ENCODE measurements at regions not wholly inside any gene's neighbourhood (a gene's known extent, or its start where the extent isn't known, plus 50 kb on each side); places are given as distances from the start of the nearest gene placed in this dataset.

DNA sequence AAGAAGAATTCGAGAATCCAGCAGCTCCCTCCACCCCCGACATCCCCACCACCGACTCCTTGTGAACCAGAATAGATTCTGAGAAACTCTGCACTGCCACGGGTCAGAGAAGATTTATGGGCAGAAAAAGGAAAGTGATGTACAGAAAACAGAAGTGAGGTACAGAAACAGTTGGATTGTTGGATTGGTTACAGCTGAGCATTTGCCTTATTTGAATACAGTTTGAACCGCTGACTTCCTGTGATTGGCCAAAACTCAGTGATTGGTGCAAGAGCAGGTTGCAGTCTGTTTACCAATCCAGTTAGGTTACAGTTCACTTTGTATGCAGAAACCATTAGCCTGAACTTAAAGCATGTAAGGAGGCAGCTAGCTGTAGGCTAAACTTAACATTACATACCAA, 131.2 kb upstream of the HDDC2 start:
- H3K27ac ChIP-seq (ENCODE audit: low read depth in 1 of 2, low read length in 2 of 2) = no peak overlapping the region
- WGBS (ENCODE audit: insufficient coverage) = 11% methylated on average over 1 of the region's 5 CpGs
- intact Hi-C loops (cut with micrococcal nuclease) = no loop called here
- H3K9me3 ChIP-seq (replicated peaks in 1 of 2; ENCODE audit: control insufficient read depth in 1 of 2, insufficient read depth in 1 of 2, low read length in 2 of 2) = no peaks in the 10 kb centered on the region
- H3K4me1 ChIP-seq (ENCODE audit: control insufficient read depth in 1 of 2, insufficient read depth in 2 of 2, low read length in 2 of 2) = no peaks in the 10 kb centered on the region
- H3K9ac ChIP-seq (ENCODE audit: insufficient read depth, low read length, poor library complexity, severe bottlenecking) = no peak overlapping the region
- H3K36me3 Mint-ChIP-seq = no peaks in the 10 kb centered on the region
- H3K27ac Mint-ChIP-seq = no peak overlapping the region
- H3K27me3 ChIP-seq (ENCODE audit: control insufficient read depth in 2 of 2, insufficient read depth in 2 of 2, low read length in 2 of 2) = no peaks in the 10 kb centered on the region
- TF ChIP-seq, protein P1, sequence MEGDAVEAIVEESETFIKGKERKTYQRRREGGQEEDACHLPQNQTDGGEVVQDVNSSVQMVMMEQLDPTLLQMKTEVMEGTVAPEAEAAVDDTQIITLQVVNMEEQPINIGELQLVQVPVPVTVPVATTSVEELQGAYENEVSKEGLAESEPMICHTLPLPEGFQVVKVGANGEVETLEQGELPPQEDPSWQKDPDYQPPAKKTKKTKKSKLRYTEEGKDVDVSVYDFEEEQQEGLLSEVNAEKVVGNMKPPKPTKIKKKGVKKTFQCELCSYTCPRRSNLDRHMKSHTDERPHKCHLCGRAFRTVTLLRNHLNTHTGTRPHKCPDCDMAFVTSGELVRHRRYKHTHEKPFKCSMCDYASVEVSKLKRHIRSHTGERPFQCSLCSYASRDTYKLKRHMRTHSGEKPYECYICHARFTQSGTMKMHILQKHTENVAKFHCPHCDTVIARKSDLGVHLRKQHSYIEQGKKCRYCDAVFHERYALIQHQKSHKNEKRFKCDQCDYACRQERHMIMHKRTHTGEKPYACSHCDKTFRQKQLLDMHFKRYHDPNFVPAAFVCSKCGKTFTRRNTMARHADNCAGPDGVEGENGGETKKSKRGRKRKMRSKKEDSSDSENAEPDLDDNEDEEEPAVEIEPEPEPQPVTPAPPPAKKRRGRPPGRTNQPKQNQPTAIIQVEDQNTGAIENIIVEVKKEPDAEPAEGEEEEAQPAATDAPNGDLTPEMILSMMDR (IDR thresholded peaks at IDR 0.05) = no peak
- no peaks in the 10 kb centered on the region for H3K79me2 ChIP-seq (ENCODE audit: insufficient read depth, low read length)
- no peaks in the 10 kb centered on the region for H4K20me1 ChIP-seq (ENCODE audit: insufficient read depth, low read length)
- H3K27me3 Mint-ChIP-seq (ENCODE audit: low read depth in 3 of 3) = no peaks in the 10 kb centered on the region
- DNase-seq = no peak
- no peak overlapping the region for H2AFZ ChIP-seq (ENCODE audit: insufficient read depth, low read depth, low read length, poor library complexity, severe bottlenecking)
- H3K9me3 Mint-ChIP-seq = peaks cover 0 to 4% (median 0%) of the 10 kb centered on the region in 7 donors
- H3K4me2 ChIP-seq (replicated peaks; ENCODE audit: extremely low read depth, low read length, poor library complexity, severe bottlenecking) = no peak overlapping the region
- no peaks in the 10 kb centered on the region for H3K36me3 ChIP-seq (replicated peaks in 1 of 2; ENCODE audit: control insufficient read depth in 1 of 2, insufficient read depth in 2 of 2, low read length in 2 of 2)
- no peak overlapping the region for H3K4me3 ChIP-seq (replicated peaks in 1 of 3; ENCODE audit: low read depth in 2 of 3, low read length in 3 of 3)
- no peaks in the 10 kb centered on the region for H3K4me1 Mint-ChIP-seq
- no peak overlapping the region for H3K4me3 Mint-ChIP-seq

DNA sequence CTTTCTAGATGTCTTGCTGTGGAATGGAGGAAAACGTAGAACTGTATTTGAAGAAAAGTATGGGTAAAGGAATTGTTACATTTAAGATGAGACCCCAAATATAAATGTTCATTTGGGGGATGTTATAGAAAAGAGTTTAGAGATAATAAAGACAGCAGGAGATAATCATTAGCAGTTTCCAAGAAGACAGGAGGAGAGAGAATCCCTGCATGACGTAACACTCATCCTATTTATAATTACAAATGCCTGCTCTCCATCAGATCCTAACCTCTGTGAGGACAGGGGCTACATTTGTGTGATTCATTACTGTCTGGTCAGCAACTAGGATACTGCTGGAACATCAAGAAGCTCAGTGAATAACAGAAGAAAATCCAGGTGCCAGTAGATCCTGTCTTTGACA, 133.0 kb upstream of the HDDC2 start:
- Histone ChIP-seq H3K36me3 (replicated peaks in 1 of 2; ENCODE audit: control insufficient read depth in 1 of 2, insufficient read depth in 2 of 2, low read length in 2 of 2) (no peaks in the 10 kb centered on the region), H3K9ac (ENCODE audit: insufficient read depth, low read length, poor library complexity, severe bottlenecking) (no peak overlapping the region), H3K4me1 (ENCODE audit: control insufficient read depth in 1 of 2, insufficient read depth in 2 of 2, low read length in 2 of 2) (no peaks in the 10 kb centered on the region), H3K27ac (ENCODE audit: low read depth in 1 of 2, low read length in 2 of 2) (no peak overlapping the region), H4K20me1 (ENCODE audit: insufficient read depth, low read length) (no peaks in the 10 kb centered on the region), H3K9me3 (replicated peaks in 1 of 2; ENCODE audit: control insufficient read depth in 1 of 2, insufficient read depth in 1 of 2, low read length in 2 of 2) (no peaks in the 10 kb centered on the region), H3K4me2 (replicated peaks; ENCODE audit: extremely low read depth, low read length, poor library complexity, severe bottlenecking) (no peak overlapping the region), H3K27me3 (ENCODE audit: control insufficient read depth in 2 of 2, insufficient read depth in 2 of 2, low read length in 2 of 2) (no peaks in the 10 kb centered on the region), H3K4me3 (replicated peaks in 1 of 3; ENCODE audit: low read depth in 2 of 3, low read length in 3 of 3) (no peak overlapping the region), H2AFZ (ENCODE audit: insufficient read depth, low read depth, low read length, poor library complexity, severe bottlenecking) (no peak overlapping the region), H3K79me2 (ENCODE audit: insufficient read depth, low read length) (no peaks in the 10 kb centered on the region)
- WGBS (ENCODE audit: insufficient coverage) = no CpG with 5 or more reads among the region's 2 CpGs
- Mint-ChIP-seq H3K27ac (no peak overlapping the region), H3K27me3 (ENCODE audit: low read depth in 3 of 3) (no peaks in the 10 kb centered on the region), H3K4me1 (no peaks in the 10 kb centered on the region), H3K36me3 (no peaks in the 10 kb centered on the region), H3K9me3 (peaks cover 0 to 4% (median 2%) of the 10 kb centered on the region in 7 donors), H3K4me3 (no peak overlapping the region)
- no peak for DNase-seq
- TF ChIP-seq, protein P1 (IDR thresholded peaks at IDR 0.05) = no peak
- intact Hi-C loops (cut with micrococcal nuclease) = no loop called here
